Left lung (tissue), 4 donors: ENCODE measurements at regions not wholly inside any gene's neighbourhood (a gene's known extent, or its start where the extent isn't known, plus 50 kb on each side); places are given as distances from the start of the nearest gene placed in this dataset.
A peak's percentile ranks its signal among the peaks of the same experiment; 100 is the strongest.

Experiments used
- ATAC-seq: fragments of 200-7000 bp; cut with Tn5 transposase; one replicate; pipeline ENCODE4 v1.9.1; 2020; ENCODE audit warnings: moderate library complexity
- DNase-seq, 4 donors: peaks; one replicate each; pipeline ENCODE4 v3.0.0-alpha.2; 2013 to 2020
- H3K27ac ChIP-seq, 2 donors: fragments of 200-600 bp; sonication (generic) in 1 of 2; one replicate each; pipeline versions ENCODE4 v1.5.0 to v1.8.0; 2020 to 2021
- H3K27me3 ChIP-seq, 2 donors: fragments of 200-600 bp; sonication (generic) in 1 of 2; one replicate each; pipeline versions ENCODE4 v1.5.0 to v1.8.0; 2020 to 2021
- H3K36me3 ChIP-seq, 2 donors: fragments of 200-600 bp; sonication (generic) in 1 of 2; one replicate each; pipeline versions ENCODE4 v1.5.0 to v1.8.0; 2020 to 2021
- H3K4me1 ChIP-seq, 2 donors: fragments of 200-600 bp; one replicate each; pipeline ENCODE4 v1.8.0; 2021
- H3K4me3 ChIP-seq, 2 donors: fragments of 200-600 bp; sonication (generic) in 1 of 2; one replicate each; pipeline versions ENCODE4 v1.5.0 to v1.8.0; 2020 to 2021; ENCODE audit warnings: mild to moderate bottlenecking in 1 of 2
- H3K9me3 ChIP-seq, 2 donors: fragments of 200-600 bp; sonication (generic) in 1 of 2; one replicate each; pipeline versions ENCODE4 v1.5.0 to v1.8.0; 2020 to 2021
- intact Hi-C, 2 donors: fragments of 100-400 bp; cut with DNase I; formaldehyde crosslinking; loops; one replicate each; pipeline versions ENCODE4 v1.11.2 to v1.14.2; 2022
- TF ChIP-seq, protein P1 (sequence below), 2 donors: fragments of 200-600 bp; sonication (generic) in 1 of 2; IDR thresholded peaks; one replicate each; pipeline versions ENCODE4 v1.5.0 to v1.8.0; 2021; ENCODE audit warnings: antibody characterized with exemption in 2 of 2
- donor health status: DM: no; HTN: yes; CAD: no.
- donor health status: DM: no; HTN: no; CAD: no.

DNA sequence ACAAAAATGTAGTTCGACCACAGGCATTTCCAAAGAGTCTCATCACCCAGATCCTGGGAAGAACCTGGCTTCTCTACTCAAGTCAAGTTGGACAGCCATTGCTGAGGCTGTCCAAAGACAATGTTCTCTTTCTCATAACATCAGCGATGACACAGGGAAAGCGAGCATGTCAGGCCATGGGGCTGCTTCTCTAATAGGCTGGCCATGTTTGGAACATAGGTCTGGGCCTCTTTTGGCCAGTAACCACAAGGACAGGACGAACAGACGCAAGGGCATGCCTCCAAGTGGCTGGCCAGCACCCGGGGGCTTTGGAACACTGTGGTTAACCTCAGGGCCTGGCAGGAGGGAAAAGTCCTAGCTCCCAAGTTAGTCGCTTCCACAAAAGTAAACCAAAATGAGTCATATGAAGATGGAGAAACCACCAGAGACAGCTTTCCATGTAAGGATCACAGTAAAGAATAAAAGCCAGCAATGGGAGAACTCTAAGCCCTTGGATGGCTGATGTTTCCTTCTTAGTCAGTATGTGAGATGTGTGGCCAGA lies 80.6 kb upstream of the SLC44A3 start:
- intact Hi-C loops, result no loop called here
- no peaks in the 10 kb centered on the region for H3K9me3 ChIP-seq
- ATAC-seq, result peak; percentile 15

DNA sequence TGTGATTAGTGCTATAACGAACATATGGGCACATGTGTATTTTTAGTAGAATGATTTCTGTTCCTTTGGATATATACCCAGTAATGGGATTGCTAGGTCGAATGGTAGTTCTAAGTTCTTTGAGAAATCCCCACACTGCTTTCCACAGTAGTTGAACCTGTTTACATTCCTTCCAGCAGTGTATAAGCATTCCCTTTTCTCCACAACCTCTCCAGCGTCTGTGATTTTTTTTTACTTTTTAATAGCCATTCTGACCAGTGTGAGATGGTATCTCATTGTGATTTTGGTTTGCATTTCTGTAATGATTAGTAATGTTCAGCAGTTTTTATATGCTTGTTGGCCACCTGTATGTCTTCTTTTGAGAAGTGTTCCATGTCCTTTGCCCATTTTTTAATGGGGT lies 81.8 kb upstream of the SLC44A3 start:
- DNase-seq, result no peak
- intact Hi-C loops, result no loop called here
- TF ChIP-seq, protein P1, sequence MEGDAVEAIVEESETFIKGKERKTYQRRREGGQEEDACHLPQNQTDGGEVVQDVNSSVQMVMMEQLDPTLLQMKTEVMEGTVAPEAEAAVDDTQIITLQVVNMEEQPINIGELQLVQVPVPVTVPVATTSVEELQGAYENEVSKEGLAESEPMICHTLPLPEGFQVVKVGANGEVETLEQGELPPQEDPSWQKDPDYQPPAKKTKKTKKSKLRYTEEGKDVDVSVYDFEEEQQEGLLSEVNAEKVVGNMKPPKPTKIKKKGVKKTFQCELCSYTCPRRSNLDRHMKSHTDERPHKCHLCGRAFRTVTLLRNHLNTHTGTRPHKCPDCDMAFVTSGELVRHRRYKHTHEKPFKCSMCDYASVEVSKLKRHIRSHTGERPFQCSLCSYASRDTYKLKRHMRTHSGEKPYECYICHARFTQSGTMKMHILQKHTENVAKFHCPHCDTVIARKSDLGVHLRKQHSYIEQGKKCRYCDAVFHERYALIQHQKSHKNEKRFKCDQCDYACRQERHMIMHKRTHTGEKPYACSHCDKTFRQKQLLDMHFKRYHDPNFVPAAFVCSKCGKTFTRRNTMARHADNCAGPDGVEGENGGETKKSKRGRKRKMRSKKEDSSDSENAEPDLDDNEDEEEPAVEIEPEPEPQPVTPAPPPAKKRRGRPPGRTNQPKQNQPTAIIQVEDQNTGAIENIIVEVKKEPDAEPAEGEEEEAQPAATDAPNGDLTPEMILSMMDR (IDR thresholded peaks at IDR 0.05), result no peak
- peaks cover 19 to 41% of the 10 kb centered on the region in 2 donors for H3K4me1 ChIP-seq
- no peaks in the 10 kb centered on the region for H3K9me3 ChIP-seq
- no peaks in the 10 kb centered on the region for H3K27me3 ChIP-seq
- H3K27ac ChIP-seq, result no peak overlapping the region
- no peak overlapping the region for H3K4me3 ChIP-seq
- no peaks in the 10 kb centered on the region for H3K36me3 ChIP-seq
- ATAC-seq, result no peak

More for the DNA sequence above, 80.6 kb upstream of the SLC44A3 start:
- TF ChIP-seq, protein P1 (IDR thresholded peaks at IDR 0.05), result no peak
- H3K4me1 ChIP-seq, result peaks cover 19 to 40% of the 10 kb centered on the region in 2 donors
- DNase-seq, result peak in 1 of 4 donors; percentile 58
- H3K4me3 ChIP-seq, result no peak overlapping the region
- no peaks in the 10 kb centered on the region for H3K36me3 ChIP-seq
- H3K27ac ChIP-seq, result peak overlapping the region in 1 of 2 donors; percentile 34
- no peaks in the 10 kb centered on the region for H3K27me3 ChIP-seq

DNA sequence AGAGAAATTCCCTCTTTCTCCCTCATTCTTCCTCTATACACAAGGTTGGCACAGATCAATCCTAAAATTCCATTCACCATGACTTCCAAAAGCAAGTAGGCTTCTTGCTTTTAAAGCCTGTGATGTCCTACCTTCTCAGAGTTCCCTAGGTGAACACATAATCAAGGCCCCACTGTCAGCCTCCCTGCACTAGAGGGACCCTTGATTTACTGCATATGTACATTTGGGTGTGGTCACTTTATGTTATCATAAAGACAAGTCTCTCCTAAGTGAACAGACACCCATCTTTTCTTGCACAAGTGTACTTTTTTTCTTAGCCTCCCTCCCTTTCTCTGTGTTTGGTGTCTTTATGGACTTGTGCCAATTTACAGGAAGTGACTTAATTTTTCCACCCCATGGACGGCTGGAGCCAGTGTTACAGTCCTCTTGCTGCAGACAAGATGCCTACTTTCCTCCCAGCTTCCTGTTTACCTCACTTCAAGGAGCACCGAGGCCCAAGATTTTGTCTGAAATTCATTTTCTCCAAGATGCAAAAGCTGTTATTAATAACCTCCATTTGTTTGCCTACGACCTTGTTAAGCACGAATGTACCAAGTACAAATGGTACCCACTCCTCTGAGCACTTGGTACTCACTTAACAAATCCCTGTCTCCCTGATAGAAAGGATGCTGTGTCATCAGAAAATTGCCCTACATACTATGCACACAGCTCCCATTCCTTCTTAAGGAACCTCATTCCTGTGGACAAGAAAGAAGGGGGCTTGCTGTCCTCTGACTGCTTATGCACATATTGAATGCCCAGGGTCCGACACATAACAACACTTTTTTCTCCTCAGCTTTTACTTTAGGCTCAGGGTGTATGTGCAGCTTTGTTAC lies 82.8 kb upstream of the SLC44A3 start:
- H3K4me3 ChIP-seq, result no peak overlapping the region
- H3K27ac ChIP-seq, result no peak overlapping the region
- no peaks in the 10 kb centered on the region for H3K36me3 ChIP-seq
- ATAC-seq (no peak), DNase-seq (no peak)
- intact Hi-C loops, result no loop called here
- H3K27me3 ChIP-seq, result no peaks in the 10 kb centered on the region
- TF ChIP-seq, protein P1 (IDR thresholded peaks at IDR 0.05), result no peak
- peaks cover 19 to 41% of the 10 kb centered on the region in 2 donors for H3K4me1 ChIP-seq
- no peaks in the 10 kb centered on the region for H3K9me3 ChIP-seq

DNA sequence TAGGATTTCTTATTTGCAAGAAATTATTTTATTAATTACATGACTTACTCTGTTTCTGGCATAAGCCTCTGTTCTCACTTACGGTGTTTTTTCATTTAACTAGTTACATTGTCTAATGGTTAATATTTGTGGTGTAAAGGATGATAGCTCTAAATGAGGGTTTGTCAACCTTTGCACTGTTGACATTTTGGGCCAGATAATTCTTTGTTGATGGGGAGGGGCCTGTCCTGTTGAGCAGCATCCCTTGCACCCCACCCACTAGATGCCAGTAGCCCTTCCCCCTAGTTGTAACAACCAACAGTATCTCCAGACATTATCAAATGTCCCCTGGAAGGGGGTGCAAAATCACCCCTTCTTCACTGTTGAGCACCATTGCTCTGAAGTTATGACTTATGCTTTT lies 83.6 kb upstream of the SLC44A3 start:
- Histone ChIP-seq H3K9me3 (no peaks in the 10 kb centered on the region), H3K27me3 (no peaks in the 10 kb centered on the region), H3K4me1 (peaks cover 19 to 34% of the 10 kb centered on the region in 2 donors), H3K36me3 (no peaks in the 10 kb centered on the region), H3K27ac (no peak overlapping the region), H3K4me3 (no peak overlapping the region)
- ATAC-seq (no peak), DNase-seq (no peak)
- intact Hi-C loops, result no loop called here
- TF ChIP-seq, protein P1 (IDR thresholded peaks at IDR 0.05), result no peak

DNA sequence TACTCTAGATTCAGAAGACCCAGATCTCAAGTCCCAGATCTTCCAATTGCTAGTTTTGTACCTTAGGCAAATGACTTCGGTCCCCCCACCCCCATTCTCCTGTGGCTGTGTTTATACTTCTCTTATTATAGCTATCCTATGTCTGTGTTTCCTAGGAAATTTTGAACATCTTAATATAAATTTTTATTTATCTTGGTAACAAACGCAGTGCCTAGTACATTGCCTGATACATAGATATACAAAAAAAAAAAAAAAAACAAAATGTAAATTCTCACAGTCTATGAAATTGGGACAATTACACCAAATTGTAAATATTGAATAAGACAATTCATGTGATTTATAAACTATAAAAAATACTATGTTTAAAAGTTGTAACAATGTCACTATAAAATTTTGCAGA lies 84.1 kb upstream of the SLC44A3 start:
- Histone ChIP-seq H3K4me1 (peaks cover 19 to 32% of the 10 kb centered on the region in 2 donors), H3K4me3 (no peak overlapping the region), H3K27me3 (no peaks in the 10 kb centered on the region), H3K36me3 (no peaks in the 10 kb centered on the region), H3K27ac (peak overlapping the region in 1 of 2 donors; percentile 70), H3K9me3 (no peaks in the 10 kb centered on the region)
- no peak for ATAC-seq
- TF ChIP-seq, protein P1 (IDR thresholded peaks at IDR 0.05), result no peak
- no peak for DNase-seq
- intact Hi-C loops, result no loop called here
